Caco-2 (cell line): ENCODE measurements at regions not wholly inside any gene's neighbourhood (a gene's known extent, or its start where the extent isn't known, plus 50 kb on each side); places are given as distances from the start of the nearest gene placed in this dataset.
"Not testable (repeated sequence)": the region's sequence is repeated elsewhere in the genome, so short reads cannot be mapped to it uniquely, and the experiment has no call there.

ENCODE experiments used
- BruUV-seq: library from RNA; stranded (reverse); fragments of 400-500 nt; replicated peaks from 2 replicates; lab custom pipeline; 2021; lab: Mats Ljungman, UMichigan
- CTCF ChIA-PET: fragments of 300-600 bp; sonication (Branson Sonifier 250); formaldehyde crosslinking; loops from one replicate; lab custom pipeline; 2022; ENCODE audit warnings: antibody characterized with exemption; lab: Charles Lee
- POLR2A ChIA-PET: fragments of 300-600 bp; sonication (Branson Sonifier 250); formaldehyde crosslinking; loops from one replicate; lab custom pipeline; 2022; ENCODE audit warnings: antibody characterized with exemption; lab: Charles Lee
- DNase-seq, 2 experiments: peaks; one replicate each; pipeline versions ENCODE4 v3.0.0 to v3.0.0-alpha.2; 2020 to 2022
- H3K27me3 ChIP-seq: replicated peaks from 2 replicates; pipeline ENCODE4 v1.6.0; 2011; ENCODE audit warnings: low read length; ENCODE audit not compliant: control insufficient read depth, insufficient read depth
- H3K36me3 ChIP-seq: 2 replicates; pipeline ENCODE4 v1.5.1; 2011; ENCODE audit warnings: low read length; ENCODE audit not compliant: control insufficient read depth, insufficient read depth
- H3K4me1 ChIP-seq: fragments of 250-450 bp; sonication (Bioruptor Pico); 2 replicates; pipeline ENCODE4 v1.5.1; 2020; ENCODE audit warnings: mild to moderate bottlenecking
- H3K4me3 ChIP-seq: 2 replicates; pipeline ENCODE4 v1.5.1; 2011; ENCODE audit warnings: low read depth, mild to moderate bottlenecking, control low read depth, low read length
- H3K9me3 ChIP-seq: fragments of 250-450 bp; sonication (Bioruptor Pico); 2 replicates; pipeline ENCODE4 v1.5.1; 2020; ENCODE audit warnings: mild to moderate bottlenecking, moderate library complexity
- H3K27ac Mint-ChIP-seq: one replicate; pipeline ENCODE4 v1.8.0; 2022; ENCODE audit warnings: mixed read lengths; ENCODE audit not compliant: unreplicated experiment
- H3K27me3 Mint-ChIP-seq: one replicate; pipeline ENCODE4 v1.8.0; 2022; ENCODE audit warnings: mixed read lengths; ENCODE audit not compliant: insufficient read depth, unreplicated experiment
- H3K36me3 Mint-ChIP-seq: one replicate; pipeline ENCODE4 v1.8.0; 2022; ENCODE audit warnings: mild to moderate bottlenecking, mixed read lengths; ENCODE audit not compliant: insufficient read depth, unreplicated experiment
- H3K4me1 Mint-ChIP-seq: one replicate; pipeline ENCODE4 v1.8.0; 2022; ENCODE audit warnings: low read depth, mixed read lengths; ENCODE audit not compliant: unreplicated experiment
- H3K4me3 Mint-ChIP-seq: one replicate; pipeline ENCODE4 v1.8.0; 2022; ENCODE audit warnings: mild to moderate bottlenecking, moderate library complexity, mixed read lengths; ENCODE audit not compliant: unreplicated experiment
- H3K9me3 Mint-ChIP-seq: one replicate; pipeline ENCODE4 v1.8.0; 2022; ENCODE audit warnings: mixed read lengths; ENCODE audit not compliant: unreplicated experiment
- intact Hi-C: fragments of 100-400 bp; cut with micrococcal nuclease; formaldehyde crosslinking; loops from one replicate; pipeline ENCODE4 v1.10.0; 2022; ENCODE audit not compliant: unreplicated experiment
- TF ChIP-seq, protein P1 (sequence below), 2 experiments: fragments of 200-600 bp in 1 of 2; IDR thresholded peaks; 1 replicate in 1 of 2; 2 replicates in 1 of 2; pipeline versions ENCODE4 v1.5.1 to v1.8.0; 2011 to 2022; ENCODE audit warnings: antibody characterized with exemption in 1 of 2, control low read depth in 1 of 2, inconsistent platforms in 1 of 2, low read depth in 1 of 2, low read length in 1 of 2, mild to moderate bottlenecking in 1 of 2, moderate library complexity in 1 of 2; ENCODE audit not compliant: insufficient read depth in 1 of 2, severe bottlenecking in 1 of 2, unreplicated experiment in 1 of 2

GRCh38 chr9:102631559-102631958 is 363.6 kb upstream of the CYLC2 start:
- Histone ChIP-seq H3K9me3 (peaks cover 8% of the 10 kb centered on the region; the same call in 1 of the 2 replicates), H3K4me3 (no peak overlapping the region), H3K4me1 (no peaks in the 10 kb centered on the region), H3K27me3 (no peaks in the 10 kb centered on the region), H3K36me3 (no peaks in the 10 kb centered on the region)
- H3K9me3 Mint-ChIP-seq: peaks cover 29% of the 10 kb centered on the region
- TF ChIP-seq, protein P1, sequence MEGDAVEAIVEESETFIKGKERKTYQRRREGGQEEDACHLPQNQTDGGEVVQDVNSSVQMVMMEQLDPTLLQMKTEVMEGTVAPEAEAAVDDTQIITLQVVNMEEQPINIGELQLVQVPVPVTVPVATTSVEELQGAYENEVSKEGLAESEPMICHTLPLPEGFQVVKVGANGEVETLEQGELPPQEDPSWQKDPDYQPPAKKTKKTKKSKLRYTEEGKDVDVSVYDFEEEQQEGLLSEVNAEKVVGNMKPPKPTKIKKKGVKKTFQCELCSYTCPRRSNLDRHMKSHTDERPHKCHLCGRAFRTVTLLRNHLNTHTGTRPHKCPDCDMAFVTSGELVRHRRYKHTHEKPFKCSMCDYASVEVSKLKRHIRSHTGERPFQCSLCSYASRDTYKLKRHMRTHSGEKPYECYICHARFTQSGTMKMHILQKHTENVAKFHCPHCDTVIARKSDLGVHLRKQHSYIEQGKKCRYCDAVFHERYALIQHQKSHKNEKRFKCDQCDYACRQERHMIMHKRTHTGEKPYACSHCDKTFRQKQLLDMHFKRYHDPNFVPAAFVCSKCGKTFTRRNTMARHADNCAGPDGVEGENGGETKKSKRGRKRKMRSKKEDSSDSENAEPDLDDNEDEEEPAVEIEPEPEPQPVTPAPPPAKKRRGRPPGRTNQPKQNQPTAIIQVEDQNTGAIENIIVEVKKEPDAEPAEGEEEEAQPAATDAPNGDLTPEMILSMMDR (IDR thresholded peaks at IDR 0.05; ENCODE audit: insufficient read depth in 1 of 2, low read depth in 1 of 2, low read length in 1 of 2, severe bottlenecking in 1 of 2, unreplicated experiment in 1 of 2): peak in 1 of 2 experiments; percentile 11
- no peak overlapping the region for H3K27ac Mint-ChIP-seq
- POLR2A ChIA-PET: no interaction called here
- no peaks in the 10 kb centered on the region for H3K27me3 Mint-ChIP-seq
- H3K4me3 Mint-ChIP-seq: no peak overlapping the region
- H3K36me3 Mint-ChIP-seq: no peaks in the 10 kb centered on the region
- peak in 1 of 2 experiments; percentile 14 for DNase-seq
- H3K4me1 Mint-ChIP-seq: no peaks in the 10 kb centered on the region
- no TSS peak for BruUV-seq
- intact Hi-C loops: no loop called here
- CTCF ChIA-PET: interaction anchor here (0.5 kb wide), 1 partner anchor 21 kb away, joined by 3 read pairs; no protein-coding TSS in a partner anchor

DNA sequence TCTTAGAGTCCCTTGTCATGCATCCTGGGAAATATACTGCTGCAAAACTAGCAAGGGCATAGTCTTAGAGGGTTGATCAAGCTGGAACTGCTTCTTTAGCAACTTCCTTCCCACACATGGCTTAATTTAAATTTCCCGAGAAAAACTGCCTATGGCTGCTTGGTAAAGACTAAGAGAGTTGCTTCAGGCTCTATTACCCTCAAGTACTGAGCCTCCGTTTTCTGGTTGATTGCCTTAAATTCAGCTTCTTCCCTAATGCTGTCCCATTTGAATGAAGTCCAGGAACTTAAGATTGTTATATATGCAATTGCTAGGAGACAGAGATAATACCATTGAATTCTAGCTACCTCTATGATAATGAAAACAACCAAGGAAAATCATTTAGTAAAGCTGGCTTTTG is 385.7 kb upstream of the CYLC2 start:
- TF ChIP-seq, protein P1 (IDR thresholded peaks at IDR 0.05; ENCODE audit: insufficient read depth in 1 of 2, low read depth in 1 of 2, low read length in 1 of 2, severe bottlenecking in 1 of 2, unreplicated experiment in 1 of 2): no peak
- no peak overlapping the region for H3K4me3 Mint-ChIP-seq
- BruUV-seq: no TSS peak
- no peaks in the 10 kb centered on the region for H3K4me1 Mint-ChIP-seq
- ChIA-PET CTCF (no interaction called here), POLR2A (no interaction called here)
- H3K36me3 Mint-ChIP-seq: no peaks in the 10 kb centered on the region
- H3K9me3 Mint-ChIP-seq: no peaks in the 10 kb centered on the region
- Histone ChIP-seq H3K36me3 (no peaks in the 10 kb centered on the region), H3K9me3 (no peaks in the 10 kb centered on the region), H3K27me3 (no peaks in the 10 kb centered on the region), H3K4me1 (no peaks in the 10 kb centered on the region), H3K4me3 (no peak overlapping the region)
- no peak for DNase-seq
- intact Hi-C loops: no loop called here
- no peak overlapping the region for H3K27ac Mint-ChIP-seq
- H3K27me3 Mint-ChIP-seq: no peaks in the 10 kb centered on the region

DNA sequence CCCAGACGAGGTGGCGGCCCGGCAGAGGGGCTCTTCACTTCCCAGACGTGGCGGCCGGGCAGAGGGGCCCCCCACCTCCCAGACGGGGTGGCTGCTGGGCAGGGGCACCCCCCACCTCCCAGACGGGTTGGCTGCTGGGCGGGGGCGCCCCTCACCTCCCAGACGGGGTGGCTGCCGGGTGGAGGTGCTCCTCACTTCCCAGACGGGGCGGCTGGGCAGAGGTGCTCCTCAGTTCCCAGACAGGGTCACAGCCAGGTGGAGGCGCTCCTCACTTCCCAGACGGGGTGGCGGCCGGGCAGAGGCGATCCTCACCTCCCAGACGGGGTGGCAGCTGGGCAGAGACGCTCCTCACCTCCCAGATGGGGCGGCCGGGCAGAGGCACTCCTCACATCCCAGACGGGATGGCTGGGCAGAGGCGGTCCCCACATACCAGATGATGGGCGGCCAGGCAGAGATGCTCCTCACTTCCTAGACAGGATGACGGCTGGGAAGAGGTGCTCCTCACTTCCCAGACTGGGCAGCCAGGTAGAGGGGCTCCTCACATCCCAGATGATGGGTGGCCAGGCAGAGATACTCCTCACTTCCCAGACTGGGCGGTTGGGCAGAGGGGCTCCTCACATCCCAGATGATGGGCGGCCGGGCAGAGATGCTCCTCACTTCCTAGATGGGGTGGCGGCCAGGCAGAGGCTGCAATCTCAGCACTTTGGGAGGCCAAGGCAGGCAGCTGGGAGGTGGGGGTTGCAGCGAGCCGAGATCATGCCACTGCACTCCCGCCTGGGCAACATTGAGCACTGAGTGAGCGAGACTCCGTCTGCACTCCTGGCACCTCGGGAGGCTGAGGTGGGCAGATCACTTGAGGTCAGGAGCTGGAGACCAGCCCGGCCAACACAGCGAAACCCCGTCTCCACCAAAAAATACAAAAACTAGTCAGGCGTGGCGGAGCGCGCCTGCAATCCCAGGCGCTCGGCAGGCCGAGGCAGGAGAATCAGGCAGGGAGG is 391.6 kb upstream of the CYLC2 start:
- H3K27me3 ChIP-seq, H3K27me3 Mint-ChIP-seq, H3K4me1 ChIP-seq, BruUV-seq, H3K27ac Mint-ChIP-seq, H3K4me3 Mint-ChIP-seq, DNase-seq, intact Hi-C loops, H3K36me3 ChIP-seq, H3K4me3 ChIP-seq, POLR2A ChIA-PET, H3K4me1 Mint-ChIP-seq, CTCF ChIA-PET, H3K36me3 Mint-ChIP-seq, H3K9me3 ChIP-seq: not testable (repeated sequence)
- peaks cover 14% of the 10 kb centered on the region for H3K9me3 Mint-ChIP-seq
